ENCODE measurements at regions not wholly inside any gene's neighbourhood (a gene's known extent, or its start where the extent isn't known, plus 50 kb on each side); places are given as distances from the start of the nearest gene placed in this dataset.

DNA sequence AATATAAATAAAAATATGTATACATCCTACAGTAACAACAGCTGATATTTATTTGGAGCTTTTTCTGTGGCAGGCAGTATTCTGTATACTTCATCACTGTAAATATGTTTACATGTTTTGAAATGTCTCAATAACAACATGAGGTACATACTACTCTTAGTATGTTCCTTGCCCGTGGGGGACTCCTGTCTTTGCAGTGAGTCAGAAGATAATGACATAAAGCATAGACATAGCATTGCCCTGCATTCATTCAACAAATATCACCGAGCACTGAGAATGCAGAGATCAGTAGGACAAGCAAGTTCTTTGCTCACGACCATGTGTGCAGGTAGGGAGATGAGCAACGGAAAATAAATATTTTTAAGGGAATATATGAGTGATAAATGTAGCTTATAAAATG, 246.5 kb downstream of the LTN1 start:
- TF ChIP-seq, protein P1, sequence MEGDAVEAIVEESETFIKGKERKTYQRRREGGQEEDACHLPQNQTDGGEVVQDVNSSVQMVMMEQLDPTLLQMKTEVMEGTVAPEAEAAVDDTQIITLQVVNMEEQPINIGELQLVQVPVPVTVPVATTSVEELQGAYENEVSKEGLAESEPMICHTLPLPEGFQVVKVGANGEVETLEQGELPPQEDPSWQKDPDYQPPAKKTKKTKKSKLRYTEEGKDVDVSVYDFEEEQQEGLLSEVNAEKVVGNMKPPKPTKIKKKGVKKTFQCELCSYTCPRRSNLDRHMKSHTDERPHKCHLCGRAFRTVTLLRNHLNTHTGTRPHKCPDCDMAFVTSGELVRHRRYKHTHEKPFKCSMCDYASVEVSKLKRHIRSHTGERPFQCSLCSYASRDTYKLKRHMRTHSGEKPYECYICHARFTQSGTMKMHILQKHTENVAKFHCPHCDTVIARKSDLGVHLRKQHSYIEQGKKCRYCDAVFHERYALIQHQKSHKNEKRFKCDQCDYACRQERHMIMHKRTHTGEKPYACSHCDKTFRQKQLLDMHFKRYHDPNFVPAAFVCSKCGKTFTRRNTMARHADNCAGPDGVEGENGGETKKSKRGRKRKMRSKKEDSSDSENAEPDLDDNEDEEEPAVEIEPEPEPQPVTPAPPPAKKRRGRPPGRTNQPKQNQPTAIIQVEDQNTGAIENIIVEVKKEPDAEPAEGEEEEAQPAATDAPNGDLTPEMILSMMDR (IDR thresholded peaks at IDR 0.05): no peak
- no peak for TF ChIP-seq EZH2 (IDR thresholded peaks at IDR 0.05; ENCODE audit: borderline replicate concordance, insufficient read depth, low read depth, low read length, poor library complexity, severe bottlenecking)
